H1 (cell line): ENCODE measurements at regions not wholly inside any gene's neighbourhood (a gene's known extent, or its start where the extent isn't known, plus 50 kb on each side); places are given as distances from the start of the nearest gene placed in this dataset.

Source experiments
- KDM4A ChIP-seq: IDR thresholded peaks from one replicate; pipeline ENCODE4 v1.7.1; 2012; ENCODE audit warnings: low read depth, mild to moderate bottlenecking, moderate library complexity, low read length, inconsistent platforms; ENCODE audit not compliant: severe bottlenecking

DNA sequence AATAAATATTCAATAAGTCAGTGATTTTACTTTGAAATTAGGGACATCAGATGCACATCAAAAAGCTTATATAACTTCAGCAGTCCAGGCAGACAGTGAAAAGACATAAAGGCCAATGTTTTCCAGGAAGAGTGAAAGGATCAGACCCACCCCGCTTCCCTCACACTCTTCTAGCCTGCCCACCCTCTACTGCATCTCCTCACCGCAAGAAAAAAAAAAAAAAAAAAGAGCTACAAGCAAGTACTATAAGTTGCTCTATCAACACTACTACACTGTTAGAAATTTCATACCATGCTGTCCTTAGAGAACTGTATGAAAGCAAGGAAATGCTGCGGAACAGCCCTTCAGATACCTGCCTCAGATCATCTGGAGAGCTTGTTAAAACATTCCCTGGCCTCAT, 240.8 kb downstream of the ZEB2 start (continued):
- no peak for TF ChIP-seq KDM4A
